Endodermal cell (in vitro differentiated cells): ENCODE measurements at regions not wholly inside any gene's neighbourhood (a gene's known extent, or its start where the extent isn't known, plus 50 kb on each side); places are given as distances from the start of the nearest gene placed in this dataset.

ENCODE experiments used
- DNase-seq: peaks from one replicate; pipeline ENCODE4 v3.0.0-alpha.2; 2017
- H3K27ac ChIP-seq: 2 replicates; pipeline ENCODE4 v1.5.1; 2013; ENCODE audit warnings: mild to moderate bottlenecking, low read depth, low read length, moderate library complexity
- H3K27me3 ChIP-seq: 2 replicates; pipeline ENCODE4 v1.6.1; 2013; ENCODE audit warnings: mild to moderate bottlenecking, low read length, moderate library complexity; ENCODE audit not compliant: insufficient read depth, control insufficient read depth, poor library complexity, severe bottlenecking
- H3K36me3 ChIP-seq: 2 replicates; pipeline ENCODE4 v1.7.0; 2013; ENCODE audit warnings: mild to moderate bottlenecking, low read length, moderate library complexity; ENCODE audit not compliant: control insufficient read depth, insufficient read depth
- H3K4me1 ChIP-seq: one replicate; pipeline ENCODE4 v1.7.0; 2013; ENCODE audit warnings: low read length; ENCODE audit not compliant: control insufficient read depth, insufficient read depth
- H3K4me3 ChIP-seq: 2 replicates; pipeline ENCODE4 v1.5.1; 2013; ENCODE audit warnings: mild to moderate bottlenecking, low read length, moderate library complexity
- H3K9ac ChIP-seq: 2 replicates; pipeline ENCODE4 v1.6.1; 2013; ENCODE audit warnings: mild to moderate bottlenecking, low read length, moderate library complexity; ENCODE audit not compliant: poor library complexity, severe bottlenecking; ENCODE audit errors: extremely low read depth
- H3K9me3 ChIP-seq: 2 replicates; pipeline ENCODE4 v1.6.1; 2013; ENCODE audit warnings: mild to moderate bottlenecking, low read length, moderate library complexity; ENCODE audit not compliant: control insufficient read depth
- H3K27ac Mint-ChIP-seq: 2 replicates; pipeline ENCODE4 v1.8.0; 2020; ENCODE audit warnings: mixed read lengths
- H3K27me3 Mint-ChIP-seq: 2 replicates; pipeline ENCODE4 v1.8.0; 2021; ENCODE audit warnings: mild to moderate bottlenecking, mixed read lengths; ENCODE audit not compliant: insufficient read depth
- H3K36me3 Mint-ChIP-seq: 2 replicates; pipeline ENCODE4 v1.8.0; 2020; ENCODE audit warnings: low read depth, mixed read lengths
- H3K4me1 Mint-ChIP-seq: 2 replicates; pipeline ENCODE4 v1.8.0; 2020; ENCODE audit warnings: mixed read lengths
- H3K4me3 Mint-ChIP-seq: 2 replicates; pipeline ENCODE4 v1.8.0; 2020; ENCODE audit warnings: mild to moderate bottlenecking, moderate library complexity, mixed read lengths
- H3K9me3 Mint-ChIP-seq: 2 replicates; pipeline ENCODE4 v1.8.0; 2020; ENCODE audit warnings: mild to moderate bottlenecking, mixed read lengths
- WGBS, 2 experiments: methylation state at CpG; one replicate each; pipeline versions ENCODE4 v1.1.5 to v1.1.7; 2013; ENCODE audit warnings: missing lambda C conversion rate in 2 of 2, mixed read lengths in 1 of 2; ENCODE audit not compliant: insufficient coverage in 1 of 2, insufficient read length in 1 of 2; 5-methylcytosine and 5-hydroxymethylcytosine counted together
- TF ChIP-seq, protein P1 (sequence below): fragments of 200-600 bp; sonication (generic); conservative IDR thresholded peaks from 2 replicates; pipeline ENCODE4 v1.5.0; 2021; ENCODE audit warnings: antibody characterized with exemption, mild to moderate bottlenecking

DNA sequence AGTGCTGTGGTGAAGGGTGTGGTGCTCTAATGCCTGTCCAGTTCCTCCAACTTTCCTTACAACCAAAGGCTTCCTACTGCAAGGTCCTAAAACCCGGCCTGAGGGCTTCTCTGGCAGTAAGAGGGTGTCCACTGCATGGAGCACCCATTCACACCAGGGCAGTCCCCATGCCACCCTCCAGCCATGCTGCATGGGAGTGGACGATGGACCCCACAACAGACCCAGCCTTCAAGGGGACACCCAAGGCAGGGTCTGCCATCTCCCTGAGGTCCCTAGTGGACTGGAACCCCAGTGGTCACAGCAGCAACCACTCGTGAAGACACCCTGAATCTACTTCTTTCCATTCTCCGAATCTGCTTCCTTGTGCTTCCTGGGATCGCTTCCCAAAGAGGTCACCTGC, 117.6 kb upstream of the SOX1 start:
- peaks cover 19% of the 10 kb centered on the region for H3K9me3 Mint-ChIP-seq
- WGBS, 2 experiments, result 87 to 90% methylated on average over 2 to 5 of the region's 5 CpGs
- Histone ChIP-seq H3K4me1 (no peaks in the 10 kb centered on the region), H3K27ac (no peak overlapping the region), H3K9me3 (peaks cover 7% of the 10 kb centered on the region), H3K36me3 (no peaks in the 10 kb centered on the region), H3K9ac (no peak overlapping the region), H3K27me3 (no peaks in the 10 kb centered on the region), H3K4me3 (no peak overlapping the region)
- peaks cover 8% of the 10 kb centered on the region for H3K27me3 Mint-ChIP-seq
- H3K4me3 Mint-ChIP-seq, result no peak overlapping the region
- no peaks in the 10 kb centered on the region for H3K4me1 Mint-ChIP-seq
- DNase-seq, result no peak
- H3K36me3 Mint-ChIP-seq, result no peaks in the 10 kb centered on the region
- TF ChIP-seq, protein P1, sequence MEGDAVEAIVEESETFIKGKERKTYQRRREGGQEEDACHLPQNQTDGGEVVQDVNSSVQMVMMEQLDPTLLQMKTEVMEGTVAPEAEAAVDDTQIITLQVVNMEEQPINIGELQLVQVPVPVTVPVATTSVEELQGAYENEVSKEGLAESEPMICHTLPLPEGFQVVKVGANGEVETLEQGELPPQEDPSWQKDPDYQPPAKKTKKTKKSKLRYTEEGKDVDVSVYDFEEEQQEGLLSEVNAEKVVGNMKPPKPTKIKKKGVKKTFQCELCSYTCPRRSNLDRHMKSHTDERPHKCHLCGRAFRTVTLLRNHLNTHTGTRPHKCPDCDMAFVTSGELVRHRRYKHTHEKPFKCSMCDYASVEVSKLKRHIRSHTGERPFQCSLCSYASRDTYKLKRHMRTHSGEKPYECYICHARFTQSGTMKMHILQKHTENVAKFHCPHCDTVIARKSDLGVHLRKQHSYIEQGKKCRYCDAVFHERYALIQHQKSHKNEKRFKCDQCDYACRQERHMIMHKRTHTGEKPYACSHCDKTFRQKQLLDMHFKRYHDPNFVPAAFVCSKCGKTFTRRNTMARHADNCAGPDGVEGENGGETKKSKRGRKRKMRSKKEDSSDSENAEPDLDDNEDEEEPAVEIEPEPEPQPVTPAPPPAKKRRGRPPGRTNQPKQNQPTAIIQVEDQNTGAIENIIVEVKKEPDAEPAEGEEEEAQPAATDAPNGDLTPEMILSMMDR, result no peak
- H3K27ac Mint-ChIP-seq, result no peak overlapping the region

DNA sequence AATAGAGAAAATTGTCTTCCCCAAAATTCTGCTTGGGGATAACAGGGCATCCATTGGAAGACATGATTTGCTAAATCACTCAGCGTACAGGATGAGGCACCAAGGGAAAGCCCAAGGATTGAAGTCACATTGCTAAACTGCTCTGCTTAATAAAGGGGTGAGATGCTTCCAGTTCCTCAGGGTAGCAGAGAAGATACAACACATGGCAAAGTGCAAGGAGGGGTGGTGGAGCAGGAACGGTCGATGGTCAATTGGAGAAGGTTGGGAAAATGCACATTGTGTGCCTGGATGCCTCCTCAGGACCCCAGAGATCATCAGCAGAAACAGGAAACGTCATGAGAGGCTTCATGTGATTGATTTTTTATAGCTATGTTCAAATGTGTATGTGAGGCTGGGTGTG, 116.3 kb upstream of the SOX1 start:
- no peak overlapping the region for H3K27ac Mint-ChIP-seq

DNA sequence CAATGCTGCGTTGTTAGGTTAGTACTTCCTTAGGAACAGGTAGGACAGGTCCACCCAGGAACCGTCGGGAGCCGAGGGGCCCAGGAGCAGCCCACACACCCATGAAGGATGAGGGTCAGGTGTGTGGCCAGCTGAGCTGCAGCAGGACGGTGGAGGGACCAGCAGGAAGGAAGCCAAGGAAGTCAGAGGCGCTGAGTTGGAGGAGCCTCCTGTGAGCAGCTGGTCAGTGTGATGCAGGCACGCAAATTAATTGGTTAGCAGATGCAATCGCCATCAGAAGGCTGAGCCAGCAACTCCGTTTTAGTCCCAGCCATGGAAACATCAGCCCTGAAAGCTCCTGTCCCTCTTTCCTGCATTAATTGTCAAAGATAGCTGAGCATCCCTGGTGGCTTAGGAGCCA, 114.9 kb upstream of the SOX1 start:
- Histone ChIP-seq H3K4me1 (no peaks in the 10 kb centered on the region), H3K9me3 (peaks cover 7% of the 10 kb centered on the region), H3K27me3 (no peaks in the 10 kb centered on the region), H3K9ac (no peak overlapping the region), H3K4me3 (no peak overlapping the region), H3K27ac (no peak overlapping the region), H3K36me3 (no peaks in the 10 kb centered on the region)
- H3K4me3 Mint-ChIP-seq, result no peak overlapping the region
- TF ChIP-seq, protein P1, result no peak
- peaks cover 19% of the 10 kb centered on the region for H3K9me3 Mint-ChIP-seq
- no peaks in the 10 kb centered on the region for H3K36me3 Mint-ChIP-seq
- H3K27ac Mint-ChIP-seq, result no peak overlapping the region
- 93 to 95% methylated on average over 8 to 9 of the region's 9 CpGs for WGBS, 2 experiments
- DNase-seq, result peak; percentile 31
- peaks cover 14% of the 10 kb centered on the region for H3K4me1 Mint-ChIP-seq
- peaks cover 5% of the 10 kb centered on the region for H3K27me3 Mint-ChIP-seq

More for the DNA sequence above, 116.3 kb upstream of the SOX1 start:
- H3K36me3 ChIP-seq, result no peaks in the 10 kb centered on the region
- no peaks in the 10 kb centered on the region for H3K27me3 ChIP-seq
- Mint-ChIP-seq H3K27me3 (peaks cover 11% of the 10 kb centered on the region), H3K9me3 (peaks cover 19% of the 10 kb centered on the region), H3K4me3 (no peak overlapping the region), H3K4me1 (peaks cover 12% of the 10 kb centered on the region), H3K36me3 (no peaks in the 10 kb centered on the region)
- peaks cover 7% of the 10 kb centered on the region for H3K9me3 ChIP-seq
- H3K27ac ChIP-seq, result no peak overlapping the region
- no peak overlapping the region for H3K4me3 ChIP-seq
- TF ChIP-seq, protein P1, result no peak
- no peak for DNase-seq
- WGBS, 2 experiments, result 84 to 93% methylated on average over 3 to 4 of the region's 4 CpGs
- H3K4me1 ChIP-seq, result no peaks in the 10 kb centered on the region
- H3K9ac ChIP-seq, result no peak overlapping the region
